HTR-8/SVneo (cell line): ENCODE measurements at regions not wholly inside any gene's neighbourhood (a gene's known extent, or its start where the extent isn't known, plus 50 kb on each side); places are given as distances from the start of the nearest gene placed in this dataset.
"Not testable (repeated sequence)": the region's sequence is repeated elsewhere in the genome, so short reads cannot be mapped to it uniquely, and the experiment has no call there.

Experiments
- DNase-seq: peaks from one replicate; pipeline ENCODE4 v3.0.0; 2011; ENCODE audit warnings: low spot score, mixed read lengths; ENCODE audit not compliant: insufficient read length
- FAIRE-seq: peaks from 2 replicates; lab custom pipeline; 2011; peaks lifted over from hg19 to GRCh38; lab: Jason Lieb, UNC

DNA sequence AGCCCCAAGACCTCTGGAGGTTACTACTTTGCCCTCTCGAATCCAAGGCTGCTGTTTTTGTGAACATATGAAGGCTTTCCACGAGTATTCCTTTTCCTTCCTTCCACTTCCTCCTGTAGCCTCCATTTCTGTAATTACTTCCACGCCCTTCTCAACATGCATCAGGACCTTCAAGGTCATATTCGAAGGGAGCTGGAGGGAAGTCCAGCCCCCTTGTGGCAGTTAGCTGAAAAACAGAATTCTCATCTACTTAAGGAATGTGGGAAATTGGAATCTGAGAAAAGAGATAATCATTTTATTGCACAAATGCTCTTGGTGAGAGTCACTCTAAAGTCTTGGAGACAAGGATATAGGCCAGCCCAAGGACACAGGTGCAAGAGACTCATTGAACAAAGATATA is 1000.2 kb downstream of the TDRD15 start:
- DNase-seq (no peak), FAIRE-seq (no peak)

DNA sequence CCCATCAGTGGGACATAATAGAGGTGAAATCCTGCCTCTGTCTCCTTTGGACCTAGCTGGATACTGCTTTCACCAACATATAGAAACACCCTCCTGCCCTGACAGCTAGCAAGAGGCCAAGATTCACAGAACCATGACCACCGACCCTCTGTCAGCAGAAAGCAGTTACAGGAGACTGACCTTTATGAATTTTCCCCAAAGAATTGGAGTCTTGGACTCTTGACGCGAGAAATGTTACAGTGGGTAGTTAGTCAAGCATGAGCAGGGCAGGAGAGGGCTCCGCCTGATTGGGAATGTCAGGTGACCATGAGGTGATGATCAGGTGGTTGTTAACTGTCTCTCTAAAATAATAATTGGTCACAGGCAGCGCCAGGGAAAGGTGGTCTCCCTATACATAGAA is 1002.3 kb downstream of the TDRD15 start:
- DNase-seq (no peak), FAIRE-seq (no peak)

GRCh38 chr2:22126978-22127377 is 1003.2 kb downstream of the TDRD15 start:
- DNase-seq: no peak
- FAIRE-seq: no peak

DNA sequence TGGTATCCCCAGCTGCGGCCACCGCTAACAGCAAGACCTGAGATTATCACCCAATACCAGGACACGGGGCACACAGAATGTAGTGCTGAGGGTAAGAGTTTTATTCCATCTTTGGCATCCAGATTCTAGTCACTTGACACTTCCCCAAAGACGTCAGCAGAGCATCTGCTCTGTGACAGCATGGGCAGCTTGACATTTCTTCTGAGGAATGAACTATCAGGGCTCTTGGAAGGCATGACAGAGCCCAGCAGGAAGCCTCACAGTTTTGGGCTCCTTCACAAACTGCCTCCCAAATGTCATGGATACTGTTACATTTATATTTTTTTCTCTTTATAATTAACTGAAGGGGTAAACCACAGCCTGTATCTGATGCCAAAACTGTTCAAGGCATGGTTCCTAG is 1010.7 kb downstream of the TDRD15 start:
- DNase-seq (no peak), FAIRE-seq (no peak)

DNA sequence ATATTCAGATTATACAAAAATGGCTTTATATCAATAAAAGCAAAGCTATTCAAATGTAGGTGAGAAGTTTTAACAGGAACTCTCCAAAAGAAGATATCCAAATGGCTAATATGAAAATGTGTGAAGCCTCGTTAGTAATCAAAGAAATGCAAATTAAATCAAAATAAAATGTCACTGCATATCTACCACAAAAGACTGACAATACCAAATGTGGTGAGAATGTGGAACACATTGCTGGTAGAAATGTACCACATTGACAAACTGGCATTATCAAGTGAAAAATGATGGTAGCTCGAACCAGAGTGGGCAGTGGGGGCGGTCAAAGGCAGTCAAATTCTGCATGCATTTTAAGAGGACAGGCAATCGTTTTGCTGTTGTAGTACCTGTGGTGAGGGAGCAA is 1012.7 kb downstream of the TDRD15 start:
- FAIRE-seq (no peak), DNase-seq (no peak)

DNA sequence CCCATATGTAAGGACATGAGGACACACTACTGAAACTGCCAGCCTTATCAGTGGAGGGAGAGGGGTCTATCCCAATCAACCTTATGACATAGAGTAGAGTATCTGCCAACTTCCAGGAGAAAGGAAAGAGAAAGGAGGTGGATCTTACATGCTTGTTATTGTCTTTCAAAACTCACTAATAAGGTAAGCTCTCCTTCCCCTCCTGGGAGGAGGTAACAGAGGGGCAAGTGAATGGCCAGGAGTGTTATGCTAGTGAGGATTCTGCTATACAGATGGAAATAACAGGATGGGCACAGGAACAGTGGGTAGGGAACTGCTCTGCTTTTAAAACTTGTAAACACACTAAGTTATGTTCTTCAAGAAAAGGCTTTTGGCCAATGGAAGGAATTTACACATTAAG is 1020.1 kb downstream of the TDRD15 start:
- DNase-seq (no peak), FAIRE-seq (no peak)

- FAIRE-seq: no peak
- DNase-seq: no peak
Measured at GRCh38 chr2:22153931-22154613, 1030.3 kb downstream of the TDRD15 start.

DNA sequence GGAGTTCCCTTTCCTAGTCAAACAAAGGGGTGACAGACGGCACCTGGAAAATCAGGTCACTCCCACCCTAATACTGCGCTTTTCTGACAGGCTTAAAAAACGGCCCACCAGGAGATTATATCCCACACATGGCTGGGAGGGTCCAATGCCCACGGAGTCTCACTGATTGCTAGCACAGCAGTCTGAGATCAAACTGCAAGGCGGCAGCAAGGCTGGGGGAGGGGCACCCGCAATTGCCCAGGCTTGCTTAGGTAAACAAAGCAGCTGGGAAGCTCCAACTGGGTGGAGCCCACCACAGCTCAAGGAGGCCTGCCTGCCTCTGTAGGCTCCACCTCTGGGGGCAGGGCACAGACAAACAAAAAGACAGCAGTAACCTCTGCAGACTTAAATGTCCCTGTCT is 1032.9 kb downstream of the TDRD15 start:
- not testable (repeated sequence) for FAIRE-seq, DNase-seq

DNA sequence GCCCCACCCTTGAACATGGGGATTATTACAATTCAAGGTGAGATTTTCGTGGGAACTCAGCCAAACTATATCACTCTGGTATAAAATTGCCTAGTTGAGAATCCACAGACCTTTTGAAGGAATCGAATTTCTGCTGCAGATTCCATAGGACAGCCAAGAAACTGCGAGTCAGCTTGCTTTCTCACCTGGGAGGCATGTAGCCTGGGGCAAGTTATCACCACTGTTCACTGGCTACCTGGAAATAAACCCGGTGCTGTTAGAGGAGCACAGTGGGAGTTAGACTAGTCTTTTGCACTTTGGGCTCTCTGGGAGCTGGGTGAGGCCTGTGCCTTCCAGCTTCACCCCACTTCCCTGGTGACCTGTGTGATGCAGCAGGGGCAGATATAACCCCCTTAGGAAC is 1043.5 kb downstream of the TDRD15 start:
- FAIRE-seq: no peak

DNA sequence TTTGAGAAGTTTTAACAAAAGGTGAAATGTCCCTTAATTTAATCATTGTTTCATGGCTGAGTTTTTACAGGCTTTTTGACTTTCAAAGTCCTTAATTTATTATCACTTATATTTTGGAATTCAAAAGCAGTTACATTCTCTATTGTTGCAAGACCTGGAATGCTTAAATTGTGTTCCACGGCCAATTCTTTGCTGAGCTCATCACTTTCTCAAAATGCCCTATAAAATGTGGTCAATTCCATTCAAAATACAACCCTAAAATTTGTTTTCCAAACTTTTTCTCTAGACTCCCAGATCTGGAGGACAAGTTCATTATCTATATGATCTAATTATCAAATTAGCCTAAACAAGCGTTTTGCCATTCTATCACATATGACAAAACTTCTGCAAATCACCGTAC is 1051.2 kb downstream of the TDRD15 start:
- DNase-seq (no peak), FAIRE-seq (no peak)

More for the DNA sequence above, 1043.5 kb downstream of the TDRD15 start:
- no peak for DNase-seq

- FAIRE-seq (no peak), DNase-seq (no peak)
Measured at GRCh38 chr2:22185251-22185650, 1061.5 kb downstream of the TDRD15 start.

DNA sequence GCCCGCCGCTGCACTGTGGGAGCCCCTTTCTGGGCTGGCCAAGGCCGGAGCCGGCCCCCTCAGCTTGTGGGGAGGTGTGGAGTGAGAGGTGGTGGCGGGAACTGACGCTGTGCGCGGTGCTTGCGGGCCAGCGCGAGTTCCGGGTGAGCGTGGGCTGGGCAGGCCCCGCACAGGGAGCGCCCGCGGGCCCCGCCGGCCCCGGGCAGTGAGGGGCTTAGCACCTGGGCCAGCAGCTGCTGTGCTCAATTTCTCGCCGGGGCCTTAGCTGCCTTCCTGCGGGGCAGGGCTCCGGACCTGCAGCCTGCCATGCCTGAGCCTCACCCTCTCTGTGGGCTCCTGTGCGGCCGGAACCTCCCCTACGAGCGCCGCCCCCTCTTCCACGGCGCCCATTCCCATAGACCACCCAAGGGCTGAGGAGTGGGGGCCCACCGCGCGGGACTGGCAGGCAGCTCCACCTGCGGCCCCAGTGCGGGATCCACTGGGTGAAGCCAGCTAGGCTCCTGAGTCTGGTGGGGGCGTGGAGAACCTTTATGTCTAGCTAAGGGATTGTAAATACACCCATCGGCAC is 1062.6 kb downstream of the TDRD15 start:
- FAIRE-seq, DNase-seq: not testable (repeated sequence)

GRCh38 chr2:22189893-22190480 is 1066.2 kb downstream of the TDRD15 start:
- no peak for DNase-seq
- no peak for FAIRE-seq

DNA sequence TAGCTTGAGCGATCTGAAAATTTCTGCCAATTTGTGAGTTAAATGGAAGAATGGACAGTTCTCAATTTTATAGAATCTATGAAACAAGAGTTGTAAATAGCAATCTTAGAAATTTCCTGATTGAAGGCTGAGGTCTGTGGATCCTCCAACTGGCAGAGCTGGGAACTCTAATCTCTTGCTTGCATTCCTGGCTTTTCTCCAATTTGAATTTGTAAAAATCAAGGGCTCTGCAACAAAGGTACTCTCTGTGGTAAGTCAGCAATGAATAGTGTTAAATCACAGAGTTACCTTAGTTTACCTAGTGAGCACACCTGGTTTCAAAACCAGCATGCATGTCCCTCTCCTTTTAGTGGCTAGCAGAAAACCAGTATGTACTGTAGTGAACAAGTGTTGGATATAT is 1070.5 kb downstream of the TDRD15 start:
- FAIRE-seq (no peak), DNase-seq (no peak)

GRCh38 chr2:22196806-22197205 is 1073.0 kb downstream of the TDRD15 start:
- DNase-seq (no peak), FAIRE-seq (no peak)

DNA sequence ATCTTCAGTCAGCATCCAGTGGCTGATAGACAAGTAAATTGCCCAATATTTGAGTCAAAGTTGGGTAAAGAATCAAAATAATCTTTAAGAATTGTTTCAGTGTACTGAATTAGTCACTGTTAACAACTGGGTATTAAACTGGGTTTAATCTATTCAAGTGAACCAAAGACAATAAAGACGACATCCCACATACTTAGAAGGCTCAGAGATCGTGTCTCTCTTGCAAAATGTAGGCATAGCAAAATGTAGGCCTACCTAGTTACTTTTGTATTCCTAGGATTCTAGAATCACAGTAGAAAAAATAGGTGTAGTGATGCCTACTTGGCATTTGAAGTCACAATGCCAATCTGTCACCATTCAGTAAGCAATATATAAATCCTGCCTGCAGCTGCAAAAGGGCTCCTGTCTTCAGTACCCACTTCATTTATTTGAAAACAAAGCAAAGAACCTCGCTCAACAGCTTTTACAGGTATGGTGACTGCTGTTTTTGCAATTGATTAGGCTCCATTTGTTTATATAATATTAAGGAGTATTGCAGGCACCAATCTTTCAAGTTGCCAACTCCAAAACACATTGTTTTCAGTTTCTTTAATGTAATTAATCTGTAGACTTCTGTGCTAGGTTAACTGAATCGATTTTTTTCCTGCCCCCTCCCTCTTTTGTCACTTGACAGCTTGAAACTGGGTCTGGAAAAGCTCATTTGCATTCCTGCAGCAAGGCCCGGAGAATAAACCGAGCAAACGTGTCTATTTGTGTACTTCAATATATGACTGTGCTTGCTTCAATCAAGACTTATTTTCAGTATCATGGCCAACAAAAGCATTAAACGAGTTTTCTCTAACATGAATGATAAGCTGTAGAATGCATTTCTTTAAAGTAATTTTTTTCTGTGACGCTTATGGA is 1074.9 kb downstream of the TDRD15 start:
- FAIRE-seq: no peak
- no peak for DNase-seq

DNA sequence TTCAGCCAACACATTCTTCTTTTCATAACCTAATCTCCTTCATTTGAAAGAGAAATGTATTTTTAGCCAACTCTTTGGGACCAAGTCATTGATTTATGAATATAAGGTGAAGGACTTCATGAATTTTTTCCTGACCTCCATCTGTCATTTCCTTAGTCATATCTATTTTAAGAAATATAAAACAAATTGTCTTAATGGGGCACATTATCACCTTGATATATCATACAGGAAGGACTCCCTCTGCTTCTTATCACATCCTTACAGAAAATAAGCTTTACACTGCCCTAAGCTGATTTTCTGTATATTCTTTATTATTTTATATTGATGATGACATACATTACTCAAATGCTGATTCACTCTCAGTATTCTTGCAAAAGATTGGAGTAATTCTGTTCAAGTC is 1076.2 kb downstream of the TDRD15 start:
- no peak for FAIRE-seq
- no peak for DNase-seq

DNA sequence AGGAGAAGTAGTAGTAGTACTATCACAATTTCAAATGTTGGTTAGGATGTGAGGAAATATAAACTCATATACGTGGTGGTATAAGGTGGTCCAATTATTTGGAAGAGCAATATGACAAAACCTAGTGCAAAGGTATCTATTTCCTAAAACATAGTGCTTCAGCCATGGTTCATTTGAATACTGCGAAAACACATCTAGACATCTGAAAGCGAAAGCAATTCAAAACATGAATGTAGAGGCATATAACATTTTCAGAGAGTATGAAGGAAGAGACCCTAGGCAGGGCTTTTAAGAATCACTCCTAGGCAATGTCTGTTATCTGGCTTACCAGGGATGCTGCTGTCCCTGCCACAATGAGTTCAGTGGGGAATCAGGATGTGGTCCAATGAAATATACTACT is 1085.8 kb downstream of the TDRD15 start:
- DNase-seq (no peak), FAIRE-seq (no peak)

GRCh38 chr2:22213237-22213636 is 1089.5 kb downstream of the TDRD15 start:
- FAIRE-seq (no peak), DNase-seq (no peak)

GRCh38 chr2:22215517-22215916 is 1091.7 kb downstream of the TDRD15 start:
- DNase-seq (no peak), FAIRE-seq (no peak)

- no peak for DNase-seq
- no peak for FAIRE-seq
Measured at GRCh38 chr2:22217881-22218280, 1094.1 kb downstream of the TDRD15 start.
